HG03432 (cell line): ENCODE measurements at regions not wholly inside any gene's neighbourhood (a gene's known extent, or its start where the extent isn't known, plus 50 kb on each side); places are given as distances from the start of the nearest gene placed in this dataset.
"Not testable (repeated sequence)": the region's sequence is repeated elsewhere in the genome, so short reads cannot be mapped to it uniquely, and the experiment has no call there.

Source experiments
- ATAC-seq: cut with Tn5 transposase; IDR thresholded peaks from one replicate; pipeline ENCODE4 v1.9.1; 2021; ENCODE audit warnings: mild to moderate bottlenecking, moderate library complexity; ENCODE audit not compliant: unreplicated experiment

DNA sequence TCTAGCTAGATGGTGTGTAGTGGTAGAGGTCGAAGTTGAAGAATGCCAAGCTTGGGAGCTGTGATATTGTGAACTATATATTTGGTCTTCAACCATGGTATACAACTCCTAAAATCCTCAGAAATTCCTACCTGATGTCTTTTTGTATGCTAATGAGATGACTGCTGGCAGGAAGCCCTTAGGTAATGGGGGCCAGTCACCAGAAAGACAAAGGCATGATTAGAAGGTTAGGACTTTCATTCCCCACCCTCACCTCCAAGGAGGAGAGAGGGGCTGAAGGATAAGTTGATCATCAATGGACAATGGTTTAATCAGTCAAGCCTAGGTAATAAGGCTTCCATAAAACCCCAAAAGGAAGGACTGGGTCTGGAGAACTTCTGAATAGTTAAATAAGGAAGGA is 285.7 kb upstream of the POU5F2 start:
- no peak for ATAC-seq

DNA sequence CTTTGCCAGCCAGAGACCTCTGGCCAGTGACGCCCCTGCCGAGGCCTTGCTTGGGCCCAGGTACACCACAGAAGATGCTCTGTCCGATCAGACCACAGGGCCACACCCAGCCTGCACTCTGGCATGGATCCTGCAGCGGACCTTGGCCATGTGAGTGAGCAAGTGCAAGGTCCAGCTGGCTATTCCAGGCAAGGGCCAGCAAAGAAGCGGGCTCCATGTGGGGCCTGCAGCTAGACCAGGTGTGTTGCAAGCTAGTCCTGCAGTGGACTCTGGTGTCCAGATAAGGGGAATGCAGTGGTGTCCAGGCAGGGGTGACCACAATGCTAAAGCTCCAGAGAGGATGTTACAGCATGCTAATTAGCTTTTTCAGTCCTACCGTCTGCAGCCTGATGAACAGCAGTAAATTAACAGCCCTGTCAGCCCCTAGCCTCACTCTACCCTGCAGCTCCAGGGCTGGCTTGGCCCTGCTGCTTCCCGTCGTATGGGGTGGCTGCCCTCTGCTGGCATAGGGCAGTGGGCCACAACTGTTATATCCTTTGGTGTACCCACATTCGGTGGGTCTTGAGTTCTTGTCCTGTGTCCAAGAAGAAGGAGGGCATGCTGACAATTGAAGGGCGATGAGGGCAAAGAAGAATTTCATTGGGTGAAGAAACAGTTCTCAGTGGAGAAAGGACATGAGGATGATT is 284.5 kb upstream of the POU5F2 start:
- no peak for ATAC-seq

DNA sequence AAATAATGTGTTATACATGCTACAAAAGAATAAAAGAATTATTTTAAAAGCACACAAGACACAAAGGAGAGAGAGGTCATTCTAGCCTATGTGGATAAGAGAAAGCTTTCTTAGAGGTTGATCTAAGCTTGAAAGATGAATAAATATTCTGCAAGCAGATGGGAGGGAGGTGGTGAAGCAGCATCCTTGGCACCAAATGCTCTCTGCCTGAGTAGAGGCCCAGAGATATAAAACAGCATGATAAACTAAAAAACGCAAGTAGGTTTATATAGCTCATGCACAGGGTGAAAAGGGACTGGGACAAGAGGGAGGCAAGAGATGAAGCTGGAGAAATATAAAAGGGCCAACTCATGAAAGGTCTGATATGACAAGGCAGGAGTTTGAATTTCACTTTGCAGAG is 283.2 kb upstream of the POU5F2 start:
- no peak for ATAC-seq

DNA sequence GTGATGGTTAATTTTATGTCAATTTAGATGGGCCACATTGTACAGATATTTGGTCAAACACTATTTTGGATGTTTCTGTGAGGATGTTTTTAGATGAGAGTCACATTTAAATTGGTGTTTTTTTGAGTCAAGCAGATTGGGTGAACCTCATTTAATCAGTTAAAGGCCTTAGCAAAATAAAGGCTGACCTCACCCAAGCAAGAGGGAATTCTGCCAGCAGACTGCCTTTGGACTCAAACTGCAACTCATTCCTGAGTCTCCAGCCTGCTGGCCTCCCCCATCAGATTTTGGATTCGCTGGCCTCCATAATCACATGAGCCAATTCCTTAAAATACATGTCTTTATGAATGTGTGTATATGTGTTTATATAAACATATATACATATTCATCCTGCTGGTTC is 282.7 kb upstream of the POU5F2 start:
- ATAC-seq, result no peak

DNA sequence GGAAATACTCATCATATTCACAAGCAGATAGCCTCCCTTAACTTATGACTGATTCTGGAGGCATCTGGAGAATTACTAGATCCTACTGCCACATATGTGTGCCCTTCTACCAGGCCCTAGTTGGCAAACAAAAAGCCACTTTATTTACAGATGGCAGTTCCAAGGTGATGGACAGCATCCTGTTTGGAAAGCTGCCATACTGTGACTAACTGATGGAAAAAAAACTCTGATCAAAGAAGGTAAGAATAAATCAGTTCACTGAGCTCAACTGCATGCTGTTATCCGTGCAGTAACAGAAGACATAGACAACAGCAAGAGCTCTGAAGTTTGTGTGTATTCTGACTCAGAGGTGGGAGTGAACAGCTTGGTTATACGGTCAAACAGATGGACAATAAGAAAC is 279.8 kb upstream of the POU5F2 start:
- ATAC-seq, result no peak

DNA sequence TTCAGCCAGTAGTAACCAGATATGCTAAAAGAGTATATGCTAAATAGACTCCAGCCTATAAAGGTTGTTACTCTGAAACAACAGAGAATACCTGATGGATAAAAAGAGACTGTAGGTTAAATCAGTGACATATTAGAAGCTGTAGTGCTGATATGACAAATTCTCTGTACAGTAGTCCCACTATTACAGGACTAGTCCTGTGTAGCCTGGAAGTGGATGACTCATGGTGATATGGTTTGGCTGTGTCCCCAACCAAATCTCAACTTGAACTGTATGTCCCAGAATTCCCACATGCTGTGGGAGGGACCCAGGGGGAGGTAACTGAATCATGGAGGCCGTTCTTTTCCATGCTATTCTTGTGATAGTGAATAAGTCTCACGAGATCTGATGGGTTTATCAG is 276.2 kb upstream of the POU5F2 start:
- ATAC-seq, result no peak

DNA sequence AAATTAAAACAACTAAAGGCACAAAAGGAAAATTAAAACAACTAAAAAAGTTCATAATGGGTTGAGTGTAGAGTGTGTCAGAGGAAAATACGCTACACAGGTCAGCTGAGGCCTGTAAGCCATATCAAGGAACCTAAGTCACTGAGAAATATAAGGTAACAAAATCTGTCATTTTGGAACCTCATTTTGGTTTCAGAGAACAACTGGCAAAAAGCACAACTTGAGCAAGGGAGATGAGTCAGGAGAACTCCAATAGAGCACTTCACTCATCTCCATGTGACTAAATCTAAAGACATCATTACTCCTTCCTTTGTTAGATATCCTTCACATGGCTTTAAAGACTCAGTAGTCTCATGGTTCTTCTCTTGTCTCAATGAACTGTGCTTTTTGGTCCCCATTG is 269.4 kb upstream of the POU5F2 start:
- no peak for ATAC-seq

DNA sequence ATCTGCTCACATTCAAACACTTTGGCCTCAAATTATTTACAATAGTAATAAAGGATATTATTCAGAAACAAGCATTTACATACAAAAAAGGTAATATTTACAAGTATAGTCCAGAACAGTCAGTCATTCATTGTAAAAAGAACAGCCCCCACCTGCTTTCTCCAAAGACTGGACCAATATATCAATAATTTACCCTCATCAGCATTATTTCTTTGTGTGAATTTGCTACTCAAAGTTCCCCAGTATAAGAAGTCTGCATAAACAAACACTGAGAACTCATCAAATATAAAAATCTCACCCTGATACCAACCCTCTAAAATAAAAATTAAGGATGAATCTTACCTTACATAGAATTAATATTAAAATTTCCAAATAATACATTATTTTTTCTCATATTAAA is 267.8 kb upstream of the POU5F2 start:
- ATAC-seq, result no peak

DNA sequence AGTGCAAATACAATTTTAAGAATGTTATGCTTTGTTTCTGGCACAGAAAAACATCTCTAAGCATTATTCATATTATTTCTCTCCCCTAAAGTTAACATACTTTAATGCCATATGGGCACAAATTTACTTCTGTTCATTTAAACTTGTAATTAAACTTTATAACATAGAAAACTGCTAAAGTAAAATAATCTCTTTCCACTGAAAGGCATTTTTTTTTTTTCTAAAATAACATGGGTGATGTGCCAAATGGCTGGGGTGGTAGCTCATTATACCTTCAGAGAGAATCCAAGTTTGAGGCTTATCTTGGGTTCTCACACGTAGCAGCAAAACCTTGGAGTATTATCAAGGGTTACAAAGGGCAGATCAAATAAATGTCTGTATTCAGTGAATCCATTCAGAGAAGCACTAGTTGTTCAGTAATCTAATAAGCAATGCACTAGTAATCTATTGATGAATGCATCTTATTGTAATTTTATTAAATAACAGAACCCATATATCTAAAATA is 257.6 kb upstream of the POU5F2 start:
- ATAC-seq, result no peak

DNA sequence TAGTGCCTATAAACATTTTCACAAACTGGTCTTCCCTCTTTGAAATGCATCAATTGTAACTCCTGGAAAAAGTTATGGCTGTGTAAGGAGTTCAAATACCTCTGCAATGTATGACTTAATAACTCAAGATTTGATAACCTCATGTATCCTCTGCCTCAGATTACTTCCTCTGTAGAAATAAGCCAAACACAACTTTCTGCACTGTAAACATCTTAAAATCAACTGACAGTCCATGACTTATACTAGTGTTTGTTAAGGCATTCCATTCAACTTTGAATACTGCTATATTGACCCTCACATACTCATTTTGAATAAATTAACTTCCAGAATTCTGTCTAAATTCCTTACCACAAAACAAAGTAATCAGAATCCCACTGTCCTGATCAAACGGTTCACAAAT is 256.2 kb upstream of the POU5F2 start:
- ATAC-seq, result no peak

DNA sequence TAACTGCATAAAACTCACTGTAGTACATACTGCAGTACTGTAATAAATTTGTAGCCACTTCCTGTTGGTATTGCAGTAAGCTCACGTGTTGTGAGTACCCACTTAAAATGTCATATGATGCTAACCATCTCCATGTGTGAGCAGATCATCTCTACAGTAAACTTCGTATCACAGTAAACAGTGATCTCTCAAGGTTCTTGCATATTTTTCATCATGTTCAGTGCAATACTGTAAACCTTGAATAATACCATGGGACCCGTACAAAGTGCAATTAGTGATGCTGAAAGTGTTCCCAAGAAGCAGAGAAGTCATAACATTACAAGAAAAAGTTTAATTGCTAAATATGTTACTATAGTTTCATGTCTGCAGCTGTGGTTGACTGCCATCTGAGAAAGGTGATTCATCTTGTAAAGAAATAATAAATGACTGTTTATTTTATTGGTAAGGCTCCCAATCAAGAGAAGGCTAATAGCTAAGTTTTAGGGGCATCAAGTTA is 253.8 kb upstream of the POU5F2 start:
- ATAC-seq, result peak; percentile 84

DNA sequence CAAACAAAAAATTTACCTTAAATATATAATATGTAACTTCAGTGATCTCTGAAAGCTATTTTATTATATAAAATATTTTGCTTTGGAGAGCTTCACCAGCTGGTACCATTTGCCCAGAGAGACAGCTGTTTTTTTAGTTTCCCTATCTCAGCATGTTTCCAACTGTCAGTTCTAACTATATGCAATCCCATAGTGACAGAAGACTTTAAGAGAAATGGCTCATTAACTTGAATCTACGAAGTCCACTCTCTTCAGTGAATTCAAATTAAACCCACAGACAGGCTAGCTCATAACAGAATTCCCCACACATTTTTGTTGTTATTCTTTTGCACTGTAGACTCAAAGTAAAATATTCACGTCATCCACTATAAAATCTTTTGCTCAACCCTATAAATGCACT is 251.8 kb upstream of the POU5F2 start:
- ATAC-seq, result no peak

DNA sequence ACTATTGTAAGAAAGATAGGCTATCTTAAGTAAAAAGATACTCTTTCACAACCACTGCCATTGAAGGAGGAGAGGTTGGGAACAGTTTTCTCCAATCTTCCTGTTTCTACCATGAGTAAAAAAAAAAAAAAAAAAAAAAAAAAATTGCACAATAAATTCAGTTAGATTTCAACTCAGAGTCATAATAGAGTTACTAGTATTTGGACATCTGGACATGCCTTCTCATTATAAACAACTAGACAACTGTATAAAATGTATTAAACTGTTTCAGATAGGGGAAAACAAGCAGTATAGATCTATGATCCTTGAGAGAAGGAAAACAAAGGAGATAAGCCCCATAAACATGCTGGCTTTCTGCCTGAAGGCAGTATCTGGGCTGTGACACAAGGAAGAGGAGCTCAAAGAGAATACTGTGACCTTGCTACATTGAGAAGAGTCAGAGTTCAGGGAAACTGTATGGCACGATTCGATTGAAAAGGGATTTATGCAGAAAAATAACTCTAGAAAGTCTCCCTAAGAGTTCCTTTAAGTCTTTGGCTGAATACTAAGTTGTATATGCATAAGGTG is 249.2 kb upstream of the POU5F2 start:
- ATAC-seq, result no peak

DNA sequence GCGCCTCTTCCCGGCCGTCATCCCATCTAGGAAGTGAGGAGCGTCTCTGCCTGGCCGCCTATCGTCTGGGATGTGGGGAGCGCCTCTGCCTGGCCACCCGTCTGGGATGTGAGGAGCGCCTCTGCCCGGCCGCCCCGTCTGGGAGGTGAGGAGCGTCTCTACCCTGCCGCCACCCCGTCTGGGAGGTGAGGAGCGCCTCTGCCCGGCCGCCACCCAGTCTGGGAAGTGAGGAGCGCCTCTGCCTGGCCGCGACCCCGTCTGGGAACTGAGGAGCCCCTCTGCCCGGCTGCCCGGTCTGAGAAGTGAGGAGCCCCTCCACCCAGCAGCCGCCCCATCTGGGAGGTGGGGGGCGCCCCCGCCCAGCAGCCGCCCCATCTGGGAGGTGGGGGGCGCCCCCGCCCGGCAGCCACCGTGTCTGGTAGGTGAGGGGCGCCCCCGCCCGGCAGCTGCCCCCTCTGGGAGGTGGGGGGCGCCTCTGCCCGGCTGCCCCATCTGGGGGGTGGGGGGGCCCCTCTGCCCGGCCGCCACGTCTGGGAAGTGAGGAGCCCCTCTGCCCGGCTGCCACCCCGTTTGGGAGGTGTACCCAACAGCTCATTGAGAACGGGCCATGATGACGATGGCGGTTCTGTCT is 244.7 kb upstream of the POU5F2 start:
- not testable (repeated sequence) for ATAC-seq

DNA sequence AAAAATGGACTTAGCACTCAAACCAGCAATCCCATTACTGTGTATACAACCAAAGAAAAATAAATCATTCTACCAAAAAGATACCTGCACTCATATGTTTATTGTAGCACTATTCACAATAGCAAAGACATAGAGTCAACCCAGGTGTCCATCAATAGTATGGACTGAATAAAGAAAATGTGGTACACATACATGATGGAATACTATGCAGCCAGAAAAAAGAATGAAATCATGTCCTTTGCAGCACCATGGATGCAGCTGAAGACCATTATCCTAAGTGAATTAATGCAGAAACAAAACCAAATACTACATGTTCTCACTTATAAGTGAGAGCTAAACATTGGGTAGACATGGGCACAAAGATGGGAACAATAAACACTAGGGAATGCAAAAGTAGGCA is 236.8 kb upstream of the POU5F2 start:
- ATAC-seq, result no peak

DNA sequence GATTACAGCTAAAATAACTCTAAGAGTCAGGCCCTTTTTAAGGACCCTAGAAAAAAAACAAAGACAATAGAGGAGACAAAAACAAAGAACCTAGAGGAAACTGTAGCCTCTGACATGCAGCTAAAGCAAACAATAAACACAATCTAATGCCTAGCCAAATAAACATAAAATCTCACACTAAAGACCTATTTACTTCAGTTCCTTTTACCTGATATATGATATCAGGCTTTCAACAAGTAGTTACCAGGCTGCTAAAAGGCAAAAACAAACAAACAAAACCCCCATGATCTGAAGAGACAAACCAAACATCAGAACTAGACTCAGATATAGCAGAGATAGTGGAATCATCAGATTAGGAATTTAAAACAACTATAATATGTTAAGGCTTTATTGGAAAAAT is 226.5 kb upstream of the POU5F2 start:
- ATAC-seq, result no peak

DNA sequence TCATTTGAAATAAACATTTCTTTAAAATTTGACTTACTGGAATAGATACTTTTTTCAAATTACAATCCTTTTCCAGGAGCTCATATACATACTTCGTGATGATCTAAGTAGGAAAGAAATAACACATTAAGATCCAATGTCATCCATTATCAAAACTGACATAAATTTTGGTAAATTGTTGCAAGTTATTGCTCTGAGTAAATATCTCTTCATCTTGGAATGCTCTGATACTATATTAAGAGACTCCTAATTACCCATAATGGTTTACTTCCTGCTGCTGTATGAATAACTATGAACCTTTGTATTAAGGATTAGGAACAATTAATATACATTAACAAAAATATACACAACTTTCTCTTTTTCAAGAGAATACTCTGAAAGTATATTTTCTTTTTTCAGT is 223.0 kb upstream of the POU5F2 start:
- no peak for ATAC-seq

DNA sequence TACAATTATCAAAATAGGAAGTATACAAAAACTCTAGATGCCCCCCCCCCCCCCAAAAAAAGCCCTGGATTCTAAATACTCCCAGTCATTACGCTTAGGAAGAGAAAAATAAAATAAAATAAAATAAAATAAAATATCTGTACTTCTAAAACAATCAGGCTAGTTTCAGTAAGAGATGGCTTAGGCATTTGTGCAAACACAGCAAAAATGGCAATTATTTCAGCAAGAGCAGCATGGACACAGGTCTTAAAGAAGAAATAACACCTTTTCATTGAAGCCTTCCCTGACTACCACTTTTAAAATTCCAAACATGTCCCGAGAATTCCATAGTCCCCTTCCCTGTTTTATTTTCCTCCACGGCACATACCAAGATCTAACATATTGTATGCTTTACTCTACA is 218.6 kb upstream of the POU5F2 start:
- ATAC-seq, result no peak

DNA sequence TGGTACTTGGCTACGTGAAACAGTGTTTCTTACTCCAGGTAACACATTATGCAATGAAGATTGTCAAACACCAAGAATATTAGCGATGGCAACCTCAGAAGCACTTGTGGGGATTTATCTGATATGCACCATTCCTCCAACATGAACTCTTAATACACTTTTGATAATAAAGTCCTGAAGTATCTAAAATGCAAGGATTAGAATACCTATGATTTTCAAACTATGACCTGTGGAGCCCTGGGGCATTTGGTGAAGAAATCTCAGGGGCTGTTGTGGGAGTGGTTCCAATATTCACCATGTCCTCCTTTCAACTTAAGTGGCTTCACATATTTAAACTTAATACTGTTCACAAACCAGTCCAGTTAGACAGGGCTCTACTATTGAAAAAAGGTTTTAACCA is 214.6 kb upstream of the POU5F2 start:
- ATAC-seq, result no peak

DNA sequence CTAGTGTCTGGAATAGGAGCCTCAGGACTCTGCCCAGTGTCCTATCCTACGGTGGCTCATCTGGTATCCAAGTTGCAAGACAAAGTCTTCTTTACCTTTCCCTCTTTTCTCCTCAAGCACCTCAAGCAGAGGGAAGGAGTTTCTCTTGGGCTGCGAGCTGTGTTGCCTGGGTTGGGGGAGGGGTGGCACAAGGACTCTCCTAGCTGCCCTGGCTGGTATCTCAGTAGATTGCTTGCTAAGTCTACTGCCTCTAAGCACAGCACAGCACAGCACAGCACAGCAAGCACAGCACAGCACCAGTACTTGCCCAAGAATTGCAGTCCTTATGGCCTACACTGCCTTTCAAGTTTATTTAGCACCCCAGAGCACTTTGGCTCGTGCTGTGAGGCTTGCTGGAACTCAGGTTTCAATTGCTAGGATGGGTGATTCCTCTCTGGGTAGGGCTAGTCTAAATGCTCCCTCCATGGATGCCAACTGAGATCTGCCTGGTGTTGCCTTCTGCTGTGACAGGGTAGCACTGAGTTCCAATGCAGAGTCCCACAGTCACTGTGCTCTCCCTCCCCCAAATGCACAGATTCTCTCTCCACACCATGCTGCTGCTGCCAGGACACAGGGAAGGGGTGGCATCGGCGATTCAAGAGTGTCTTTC is 213.1 kb upstream of the POU5F2 start:
- ATAC-seq, result no peak

DNA sequence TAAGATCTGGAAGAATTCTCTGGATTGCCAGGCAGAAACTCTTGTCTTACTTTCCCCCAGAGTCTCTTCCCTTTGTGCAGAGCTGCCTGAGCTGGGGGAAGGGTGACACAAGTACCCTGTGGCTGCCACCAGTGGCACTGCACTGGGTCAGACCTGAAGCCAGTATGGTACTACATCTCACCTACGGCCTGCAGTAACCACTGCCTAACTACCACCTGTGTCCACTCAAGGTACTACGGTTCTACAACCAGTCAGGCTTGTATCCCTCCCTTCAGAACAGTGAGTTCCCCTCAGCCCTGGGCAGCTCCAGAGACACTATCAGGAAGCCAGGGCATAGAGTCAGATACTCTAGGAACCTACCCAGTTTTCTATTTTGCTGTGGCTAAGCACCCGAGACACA is 212.0 kb upstream of the POU5F2 start:
- no peak for ATAC-seq

DNA sequence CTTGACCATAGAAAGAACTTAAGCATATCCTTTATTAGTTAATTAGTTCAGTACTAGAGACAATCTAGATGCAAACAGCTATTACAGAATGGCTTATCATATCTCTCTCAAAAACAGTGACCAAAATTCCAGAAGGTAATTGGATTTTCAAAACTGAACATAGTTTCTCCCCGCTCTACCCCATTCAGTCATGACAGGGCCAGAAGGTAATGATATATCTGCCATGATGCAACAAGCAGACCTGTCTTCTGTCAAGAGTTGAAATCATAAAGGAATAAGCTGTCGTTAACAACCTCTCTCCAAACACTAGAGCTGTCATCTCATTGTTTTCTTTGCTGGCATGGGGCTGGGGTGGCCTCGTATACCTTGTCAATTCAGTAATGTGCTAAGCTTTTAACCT is 200.5 kb upstream of the POU5F2 start:
- no peak for ATAC-seq
